Prostate gland (tissue), 2 donors: ENCODE measurements at regions not wholly inside any gene's neighbourhood (a gene's known extent, or its start where the extent isn't known, plus 50 kb on each side); places are given as distances from the start of the nearest gene placed in this dataset.

ENCODE experiments used
- POLR2A ChIP-seq: fragments of 450-650 bp; IDR thresholded peaks from one replicate; pipeline ENCODE4 v1.6.1; 2016; ENCODE audit warnings: antibody characterized with exemption, mild to moderate bottlenecking
- TF ChIP-seq, protein P1 (sequence below), 4 experiments: fragments of 200-600 bp in 2 of 4; fragments of 450-650 bp in 2 of 4; sonication (generic) in 2 of 4; IDR thresholded peaks; 1 replicate in 3 of 4; 2 replicates in 1 of 4; pipeline ENCODE4 v1.5.1; 2016 to 2019; ENCODE audit warnings: antibody characterized with exemption in 4 of 4, mild to moderate bottlenecking in 2 of 4, moderate library complexity in 2 of 4

DNA sequence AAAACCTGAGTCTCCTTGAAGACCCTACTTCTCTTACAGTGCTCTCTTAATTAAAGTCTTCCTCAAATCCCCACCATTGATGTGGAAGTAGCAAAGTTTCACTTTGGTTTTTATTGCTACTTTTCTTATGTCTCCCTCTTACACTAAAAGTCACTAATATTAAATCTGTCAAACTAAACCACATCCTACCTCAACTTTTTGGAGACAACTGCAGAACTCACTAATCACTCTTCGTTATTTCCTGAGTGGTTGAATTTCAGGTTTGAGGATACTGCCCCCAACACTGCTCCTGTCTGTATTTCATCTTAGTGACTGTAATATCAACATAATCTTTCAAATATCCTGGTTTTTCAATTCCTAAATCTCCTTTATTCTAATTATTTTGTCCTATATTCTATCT lies 213.0 kb upstream of the PDE3A start:
- TF ChIP-seq, protein P1, sequence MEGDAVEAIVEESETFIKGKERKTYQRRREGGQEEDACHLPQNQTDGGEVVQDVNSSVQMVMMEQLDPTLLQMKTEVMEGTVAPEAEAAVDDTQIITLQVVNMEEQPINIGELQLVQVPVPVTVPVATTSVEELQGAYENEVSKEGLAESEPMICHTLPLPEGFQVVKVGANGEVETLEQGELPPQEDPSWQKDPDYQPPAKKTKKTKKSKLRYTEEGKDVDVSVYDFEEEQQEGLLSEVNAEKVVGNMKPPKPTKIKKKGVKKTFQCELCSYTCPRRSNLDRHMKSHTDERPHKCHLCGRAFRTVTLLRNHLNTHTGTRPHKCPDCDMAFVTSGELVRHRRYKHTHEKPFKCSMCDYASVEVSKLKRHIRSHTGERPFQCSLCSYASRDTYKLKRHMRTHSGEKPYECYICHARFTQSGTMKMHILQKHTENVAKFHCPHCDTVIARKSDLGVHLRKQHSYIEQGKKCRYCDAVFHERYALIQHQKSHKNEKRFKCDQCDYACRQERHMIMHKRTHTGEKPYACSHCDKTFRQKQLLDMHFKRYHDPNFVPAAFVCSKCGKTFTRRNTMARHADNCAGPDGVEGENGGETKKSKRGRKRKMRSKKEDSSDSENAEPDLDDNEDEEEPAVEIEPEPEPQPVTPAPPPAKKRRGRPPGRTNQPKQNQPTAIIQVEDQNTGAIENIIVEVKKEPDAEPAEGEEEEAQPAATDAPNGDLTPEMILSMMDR (IDR thresholded peaks at IDR 0.05): no peak
- TF ChIP-seq POLR2A: no peak
